ENCODE measurements at regions not wholly inside any gene's neighbourhood (a gene's known extent, or its start where the extent isn't known, plus 50 kb on each side); places are given as distances from the start of the nearest gene placed in this dataset.

GRCh38 chr11:103648054-103648453 is 388.4 kb upstream of the DDI1 start:
- Mint-ChIP-seq H3K27me3 (peaks cover 3% of the 10 kb centered on the region), H3K36me3 (no peaks in the 10 kb centered on the region), H3K4me1 (no peaks in the 10 kb centered on the region), H3K9me3 (peaks cover 5% of the 10 kb centered on the region), H3K4me3 (no peak overlapping the region), H3K27ac (no peak overlapping the region)
- DNase-seq, result no peak
- no peak for ATAC-seq (ENCODE audit: low read depth)
- POLR2A ChIA-PET, result no interaction called here

- H3K4me1 Mint-ChIP-seq, result no peaks in the 10 kb centered on the region
- DNase-seq (no peak), ATAC-seq (ENCODE audit: low read depth) (no peak)
- peaks cover 5% of the 10 kb centered on the region for H3K9me3 Mint-ChIP-seq
- POLR2A ChIA-PET, result no interaction called here
- H3K27ac Mint-ChIP-seq, result no peak overlapping the region
- H3K27me3 Mint-ChIP-seq, result peaks cover 2% of the 10 kb centered on the region
- H3K36me3 Mint-ChIP-seq, result no peaks in the 10 kb centered on the region
- H3K4me3 Mint-ChIP-seq, result no peak overlapping the region
These were observed 387.6 kb upstream of the DDI1 start for GRCh38 chr11:103648670-103649400.

- Mint-ChIP-seq H3K27me3 (peaks cover 2% of the 10 kb centered on the region), H3K4me3 (no peak overlapping the region), H3K27ac (no peak overlapping the region), H3K36me3 (no peaks in the 10 kb centered on the region), H3K9me3 (peaks cover 5% of the 10 kb centered on the region), H3K4me1 (no peaks in the 10 kb centered on the region)
- ATAC-seq (ENCODE audit: low read depth), result no peak
- POLR2A ChIA-PET, result no interaction called here
- no peak for DNase-seq
These were observed 387.0 kb upstream of the DDI1 start for GRCh38 chr11:103649401-103649895.

- ATAC-seq (ENCODE audit: low read depth), result no peak
- no peak overlapping the region for H3K27ac Mint-ChIP-seq
- POLR2A ChIA-PET, result no interaction called here
- H3K4me3 Mint-ChIP-seq, result no peak overlapping the region
- H3K9me3 Mint-ChIP-seq, result peaks cover 5% of the 10 kb centered on the region
- H3K27me3 Mint-ChIP-seq, result peaks cover 2% of the 10 kb centered on the region
- H3K4me1 Mint-ChIP-seq, result no peaks in the 10 kb centered on the region
- H3K36me3 Mint-ChIP-seq, result no peaks in the 10 kb centered on the region
- no peak for DNase-seq
These were observed 386.1 kb upstream of the DDI1 start for GRCh38 chr11:103650330-103650729.

GRCh38 chr11:103651341-103651998 is 385.0 kb upstream of the DDI1 start:
- no peak overlapping the region for H3K27ac Mint-ChIP-seq

GRCh38 chr11:103652013-103652412 is 384.4 kb upstream of the DDI1 start:
- no peak overlapping the region for H3K4me3 Mint-ChIP-seq
- H3K9me3 Mint-ChIP-seq, result peaks cover 5% of the 10 kb centered on the region
- DNase-seq (no peak), ATAC-seq (ENCODE audit: low read depth) (no peak)
- no peaks in the 10 kb centered on the region for H3K36me3 Mint-ChIP-seq
- H3K4me1 Mint-ChIP-seq, result no peaks in the 10 kb centered on the region
- POLR2A ChIA-PET, result no interaction called here
- no peak overlapping the region for H3K27ac Mint-ChIP-seq
- peaks cover 2% of the 10 kb centered on the region for H3K27me3 Mint-ChIP-seq

More at GRCh38 chr11:103651341-103651998, 385.0 kb upstream of the DDI1 start:
- H3K36me3 Mint-ChIP-seq, result no peaks in the 10 kb centered on the region
- H3K4me1 Mint-ChIP-seq, result no peaks in the 10 kb centered on the region
- H3K9me3 Mint-ChIP-seq, result peaks cover 5% of the 10 kb centered on the region
- peaks cover 2% of the 10 kb centered on the region for H3K27me3 Mint-ChIP-seq
- no peak for ATAC-seq (ENCODE audit: low read depth)
- POLR2A ChIA-PET, result no interaction called here
- no peak for DNase-seq
- no peak overlapping the region for H3K4me3 Mint-ChIP-seq

GRCh38 chr11:103656382-103656781 is 380.1 kb upstream of the DDI1 start:
- no peak overlapping the region for H3K4me3 Mint-ChIP-seq
- no peaks in the 10 kb centered on the region for H3K4me1 Mint-ChIP-seq
- no peaks in the 10 kb centered on the region for H3K27me3 Mint-ChIP-seq
- POLR2A ChIA-PET, result no interaction called here
- DNase-seq, result no peak
- H3K27ac Mint-ChIP-seq, result no peak overlapping the region
- peaks cover 3% of the 10 kb centered on the region for H3K9me3 Mint-ChIP-seq
- no peaks in the 10 kb centered on the region for H3K36me3 Mint-ChIP-seq
- no peak for ATAC-seq (ENCODE audit: low read depth)

- no peaks in the 10 kb centered on the region for H3K36me3 Mint-ChIP-seq
- DNase-seq (no peak), ATAC-seq (ENCODE audit: low read depth) (no peak)
- no peak overlapping the region for H3K4me3 Mint-ChIP-seq
- no peak overlapping the region for H3K27ac Mint-ChIP-seq
- H3K4me1 Mint-ChIP-seq, result no peaks in the 10 kb centered on the region
- H3K27me3 Mint-ChIP-seq, result no peaks in the 10 kb centered on the region
- no peaks in the 10 kb centered on the region for H3K9me3 Mint-ChIP-seq
- POLR2A ChIA-PET, result no interaction called here
These were observed 377.2 kb upstream of the DDI1 start for GRCh38 chr11:103659206-103659618.

- Mint-ChIP-seq H3K9me3 (no peaks in the 10 kb centered on the region), H3K4me3 (no peak overlapping the region), H3K27ac (no peak overlapping the region), H3K4me1 (no peaks in the 10 kb centered on the region), H3K27me3 (no peaks in the 10 kb centered on the region), H3K36me3 (no peaks in the 10 kb centered on the region)
- POLR2A ChIA-PET, result no interaction called here
- no peak for DNase-seq
- ATAC-seq (ENCODE audit: low read depth), result no peak
These were observed 376.7 kb upstream of the DDI1 start for GRCh38 chr11:103659743-103660142.

- no peak for DNase-seq
- Mint-ChIP-seq H3K36me3 (no peaks in the 10 kb centered on the region), H3K4me3 (no peak overlapping the region), H3K27me3 (no peaks in the 10 kb centered on the region), H3K27ac (no peak overlapping the region), H3K9me3 (no peaks in the 10 kb centered on the region), H3K4me1 (no peaks in the 10 kb centered on the region)
- ATAC-seq (ENCODE audit: low read depth), result no peak
- POLR2A ChIA-PET, result no interaction called here
These were observed 375.3 kb upstream of the DDI1 start for GRCh38 chr11:103661185-103661584.

- POLR2A ChIA-PET, result no interaction called here
- H3K4me3 Mint-ChIP-seq, result no peak overlapping the region
- no peak overlapping the region for H3K27ac Mint-ChIP-seq
- DNase-seq (no peak), ATAC-seq (ENCODE audit: low read depth) (no peak)
- no peaks in the 10 kb centered on the region for H3K9me3 Mint-ChIP-seq
- H3K27me3 Mint-ChIP-seq, result no peaks in the 10 kb centered on the region
- no peaks in the 10 kb centered on the region for H3K36me3 Mint-ChIP-seq
- H3K4me1 Mint-ChIP-seq, result no peaks in the 10 kb centered on the region
These were observed 374.4 kb upstream of the DDI1 start for GRCh38 chr11:103661991-103662390.

- ATAC-seq (ENCODE audit: low read depth) (no peak), DNase-seq (no peak)
- no peaks in the 10 kb centered on the region for H3K36me3 Mint-ChIP-seq
- H3K27me3 Mint-ChIP-seq, result no peaks in the 10 kb centered on the region
- H3K4me1 Mint-ChIP-seq, result no peaks in the 10 kb centered on the region
- H3K4me3 Mint-ChIP-seq, result no peak overlapping the region
- no peaks in the 10 kb centered on the region for H3K9me3 Mint-ChIP-seq
- no peak overlapping the region for H3K27ac Mint-ChIP-seq
- POLR2A ChIA-PET, result no interaction called here
These were observed 373.6 kb upstream of the DDI1 start for GRCh38 chr11:103662880-103663279.

GRCh38 chr11:103668859-103669258 is 367.6 kb upstream of the DDI1 start:
- H3K36me3 Mint-ChIP-seq, result no peaks in the 10 kb centered on the region
- POLR2A ChIA-PET, result no interaction called here
- no peak overlapping the region for H3K27ac Mint-ChIP-seq
- ATAC-seq (ENCODE audit: low read depth), result no peak
- H3K27me3 Mint-ChIP-seq, result peaks cover 3% of the 10 kb centered on the region
- no peaks in the 10 kb centered on the region for H3K4me1 Mint-ChIP-seq
- DNase-seq, result no peak
- no peak overlapping the region for H3K4me3 Mint-ChIP-seq
- no peaks in the 10 kb centered on the region for H3K9me3 Mint-ChIP-seq

- no peaks in the 10 kb centered on the region for H3K4me1 Mint-ChIP-seq
- ATAC-seq (ENCODE audit: low read depth) (no peak), DNase-seq (no peak)
- H3K4me3 Mint-ChIP-seq, result no peak overlapping the region
- no peaks in the 10 kb centered on the region for H3K36me3 Mint-ChIP-seq
- no peak overlapping the region for H3K27ac Mint-ChIP-seq
- H3K9me3 Mint-ChIP-seq, result no peaks in the 10 kb centered on the region
- H3K27me3 Mint-ChIP-seq, result peaks cover 3% of the 10 kb centered on the region
- POLR2A ChIA-PET, result no interaction called here
These were observed 365.2 kb upstream of the DDI1 start for GRCh38 chr11:103671143-103671651.

All from activated naive CD8-positive, alpha-beta T cell treated with anti-CD3 and anti-CD28 coated beads, Interleukin-2, amount 10 ng/mL, durations not matched to agents 7 days and 5 days (primary cell).